H54 (cell line): ENCODE measurements at regions not wholly inside any gene's neighbourhood (a gene's known extent, or its start where the extent isn't known, plus 50 kb on each side); places are given as distances from the start of the nearest gene placed in this dataset.

Source experiments
- DNase-seq: peaks from one replicate; pipeline ENCODE4 v3.0.0; 2011; ENCODE audit warnings: low spot score, mixed read lengths; ENCODE audit not compliant: insufficient read length
- FAIRE-seq: peaks from 3 replicates; lab custom pipeline; 2011; peaks lifted over from hg19 to GRCh38; lab: Jason Lieb, UNC
- POLR2A ChIP-seq: IDR thresholded peaks from 2 replicates; pipeline ENCODE4 v1.6.1; 2011; ENCODE audit warnings: low read depth, mild to moderate bottlenecking, low read length

GRCh38 chr14:94889520-94890312 is 119.8 kb upstream of the GSC start:
- DNase-seq (no peak), FAIRE-seq (no peak)
- no peak for TF ChIP-seq POLR2A

- TF ChIP-seq POLR2A: no peak
- FAIRE-seq (no peak), DNase-seq (no peak)
Observed at GRCh38 chr14:94888121-94888520, 118.2 kb upstream of the GSC start.

- TF ChIP-seq POLR2A: no peak
- DNase-seq (no peak), FAIRE-seq (no peak)
Observed at GRCh38 chr14:94887591-94887990, 117.7 kb upstream of the GSC start.

GRCh38 chr14:94886931-94887330 is 117.0 kb upstream of the GSC start:
- no peak for TF ChIP-seq POLR2A
- DNase-seq (no peak), FAIRE-seq (no peak)

- FAIRE-seq (no peak), DNase-seq (no peak)
- no peak for TF ChIP-seq POLR2A
Observed at GRCh38 chr14:94885481-94886155, 115.7 kb upstream of the GSC start.

- DNase-seq: no peak
- FAIRE-seq: no peak
- TF ChIP-seq POLR2A: no peak
Observed at GRCh38 chr14:94884616-94885230, 114.8 kb upstream of the GSC start.

- no peak for FAIRE-seq
- no peak for TF ChIP-seq POLR2A
Observed at GRCh38 chr14:94882401-94882800, 112.5 kb upstream of the GSC start.

GRCh38 chr14:94880876-94881275 is 111.0 kb upstream of the GSC start:
- no peak for DNase-seq
- TF ChIP-seq POLR2A: no peak
- FAIRE-seq: no peak

More at GRCh38 chr14:94882401-94882800, 112.5 kb upstream of the GSC start:
- no peak for DNase-seq

GRCh38 chr14:94880106-94880505 is 110.2 kb upstream of the GSC start:
- DNase-seq: no peak
- FAIRE-seq: no peak
- no peak for TF ChIP-seq POLR2A

GRCh38 chr14:94879537-94879936 is 109.6 kb upstream of the GSC start:
- no peak for FAIRE-seq
- no peak for TF ChIP-seq POLR2A
- DNase-seq: no peak

- FAIRE-seq (no peak), DNase-seq (no peak)
- TF ChIP-seq POLR2A: no peak
Observed at GRCh38 chr14:94876306-94876705, 106.4 kb upstream of the GSC start.

- FAIRE-seq (no peak), DNase-seq (no peak)
- no peak for TF ChIP-seq POLR2A
Observed at GRCh38 chr14:94875256-94875655, 105.3 kb upstream of the GSC start.

GRCh38 chr14:94868772-94869072 is 98.8 kb upstream of the GSC start:
- TF ChIP-seq POLR2A: no peak
- DNase-seq (no peak), FAIRE-seq (no peak)

- DNase-seq: no peak
- no peak for TF ChIP-seq POLR2A
- no peak for FAIRE-seq
Observed at GRCh38 chr14:94867946-94868771, 98.2 kb upstream of the GSC start.

GRCh38 chr14:94867209-94867608 is 97.3 kb upstream of the GSC start:
- no peak for TF ChIP-seq POLR2A
- FAIRE-seq: no peak
- DNase-seq: no peak
